GM23338 (cell line): ENCODE measurements at regions not wholly inside any gene's neighbourhood (a gene's known extent, or its start where the extent isn't known, plus 50 kb on each side); places are given as distances from the start of the nearest gene placed in this dataset.

Experiments
- CREB1 ChIP-seq: fragments of 250-450 bp; sonication (Bioruptor Pico); IDR thresholded peaks from 2 replicates; pipeline ENCODE4 v1.5.0; 2020; ENCODE audit warnings: low read depth, mild to moderate bottlenecking, moderate library complexity
- CTCF ChIP-seq, 2 experiments: fragments of 200-600 bp in 1 of 2; sonication (generic) in 1 of 2; conservative IDR thresholded peaks; 2 replicates each; pipeline versions ENCODE4 v1.5.1 to v1.6.1; 2016 to 2017; ENCODE audit warnings: antibody characterized with exemption in 2 of 2, low read depth in 2 of 2, mild to moderate bottlenecking in 2 of 2, moderate library complexity in 1 of 2
- ETS1 ChIP-seq: IDR thresholded peaks from 2 replicates; pipeline ENCODE4 v1.6.1; 2016; ENCODE audit warnings: antibody characterized with exemption
- EZH2 ChIP-seq: fragments of 200-600 bp; sonication (generic); IDR thresholded peaks from one replicate; pipeline ENCODE4 v1.8.0; 2017; ENCODE audit warnings: antibody characterized with exemption, mild to moderate bottlenecking, low read depth; ENCODE audit not compliant: unreplicated experiment
- EZH2phosphoT487 ChIP-seq: fragments of 200-600 bp; sonication (generic); IDR thresholded peaks from one replicate; pipeline ENCODE4 v1.8.1; 2018; ENCODE audit warnings: antibody characterized with exemption; ENCODE audit not compliant: unreplicated experiment
- NANOG ChIP-seq: IDR thresholded peaks from 2 replicates; pipeline ENCODE4 v1.6.1; 2016; ENCODE audit warnings: antibody characterized with exemption, borderline replicate concordance
- POLR2AphosphoS5 ChIP-seq: IDR thresholded peaks from 2 replicates; pipeline ENCODE4 v1.6.1; 2016; ENCODE audit warnings: antibody characterized with exemption, low read depth
- REST ChIP-seq: IDR thresholded peaks from one replicate; pipeline ENCODE4 v1.6.1; 2018; ENCODE audit warnings: antibody characterized with exemption; ENCODE audit not compliant: unreplicated experiment
- ZNF114 ChIP-seq: fragments of 250-450 bp; sonication (Bioruptor Pico); IDR thresholded peaks from 2 replicates; pipeline ENCODE4 v1.5.0; 2020; ENCODE audit warnings: mild to moderate bottlenecking, moderate library complexity

GRCh38 chr14:61860294-61860918 lies 98.2 kb downstream of the SNAPC1 start:
- TF ChIP-seq EZH2phosphoT487 (no peak), POLR2AphosphoS5 (no peak), CTCF (conservative IDR thresholded peaks at IDR 0.05; ENCODE audit: low read depth in 2 of 2) (peak; percentile 64 to 83), CREB1 (no peak), ETS1 (no peak), REST (no peak), ZNF114 (no peak), NANOG (no peak; the same call in 1 of the 2 replicates), EZH2 (no peak)
